ENCODE measurements at regions not wholly inside any gene's neighbourhood (a gene's known extent, or its start where the extent isn't known, plus 50 kb on each side); places are given as distances from the start of the nearest gene placed in this dataset.

DNA sequence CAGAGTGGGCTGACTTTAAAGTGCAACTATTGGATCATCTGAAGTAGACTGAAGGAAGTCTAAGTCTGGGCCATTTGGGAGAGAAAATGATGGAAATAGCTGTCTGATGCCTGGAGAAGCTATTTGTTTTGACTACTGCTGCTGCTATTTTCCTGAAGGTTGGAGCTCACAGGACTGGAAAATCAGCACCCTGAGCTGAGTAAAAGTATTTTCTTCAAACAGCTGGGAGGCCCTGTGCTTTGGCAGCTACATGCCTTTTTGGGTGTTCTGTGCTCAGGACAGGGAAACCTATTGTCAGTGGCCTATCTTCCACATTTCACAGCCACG, 302.6 kb downstream of the ENC1 start (continued):
- TF ChIP-seq, protein P1, sequence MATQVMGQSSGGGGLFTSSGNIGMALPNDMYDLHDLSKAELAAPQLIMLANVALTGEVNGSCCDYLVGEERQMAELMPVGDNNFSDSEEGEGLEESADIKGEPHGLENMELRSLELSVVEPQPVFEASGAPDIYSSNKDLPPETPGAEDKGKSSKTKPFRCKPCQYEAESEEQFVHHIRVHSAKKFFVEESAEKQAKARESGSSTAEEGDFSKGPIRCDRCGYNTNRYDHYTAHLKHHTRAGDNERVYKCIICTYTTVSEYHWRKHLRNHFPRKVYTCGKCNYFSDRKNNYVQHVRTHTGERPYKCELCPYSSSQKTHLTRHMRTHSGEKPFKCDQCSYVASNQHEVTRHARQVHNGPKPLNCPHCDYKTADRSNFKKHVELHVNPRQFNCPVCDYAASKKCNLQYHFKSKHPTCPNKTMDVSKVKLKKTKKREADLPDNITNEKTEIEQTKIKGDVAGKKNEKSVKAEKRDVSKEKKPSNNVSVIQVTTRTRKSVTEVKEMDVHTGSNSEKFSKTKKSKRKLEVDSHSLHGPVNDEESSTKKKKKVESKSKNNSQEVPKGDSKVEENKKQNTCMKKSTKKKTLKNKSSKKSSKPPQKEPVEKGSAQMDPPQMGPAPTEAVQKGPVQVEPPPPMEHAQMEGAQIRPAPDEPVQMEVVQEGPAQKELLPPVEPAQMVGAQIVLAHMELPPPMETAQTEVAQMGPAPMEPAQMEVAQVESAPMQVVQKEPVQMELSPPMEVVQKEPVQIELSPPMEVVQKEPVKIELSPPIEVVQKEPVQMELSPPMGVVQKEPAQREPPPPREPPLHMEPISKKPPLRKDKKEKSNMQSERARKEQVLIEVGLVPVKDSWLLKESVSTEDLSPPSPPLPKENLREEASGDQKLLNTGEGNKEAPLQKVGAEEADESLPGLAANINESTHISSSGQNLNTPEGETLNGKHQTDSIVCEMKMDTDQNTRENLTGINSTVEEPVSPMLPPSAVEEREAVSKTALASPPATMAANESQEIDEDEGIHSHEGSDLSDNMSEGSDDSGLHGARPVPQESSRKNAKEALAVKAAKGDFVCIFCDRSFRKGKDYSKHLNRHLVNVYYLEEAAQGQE (IDR thresholded peaks at IDR 0.05; ENCODE audit: unreplicated experiment), result no peak
- no peak for TF ChIP-seq EZH2phosphoT487 (IDR thresholded peaks at IDR 0.05; ENCODE audit: unreplicated experiment)
- no peak for TF ChIP-seq CREB1 (CRISPR knock-in tag; IDR thresholded peaks at IDR 0.05; ENCODE audit: low read depth)

DNA sequence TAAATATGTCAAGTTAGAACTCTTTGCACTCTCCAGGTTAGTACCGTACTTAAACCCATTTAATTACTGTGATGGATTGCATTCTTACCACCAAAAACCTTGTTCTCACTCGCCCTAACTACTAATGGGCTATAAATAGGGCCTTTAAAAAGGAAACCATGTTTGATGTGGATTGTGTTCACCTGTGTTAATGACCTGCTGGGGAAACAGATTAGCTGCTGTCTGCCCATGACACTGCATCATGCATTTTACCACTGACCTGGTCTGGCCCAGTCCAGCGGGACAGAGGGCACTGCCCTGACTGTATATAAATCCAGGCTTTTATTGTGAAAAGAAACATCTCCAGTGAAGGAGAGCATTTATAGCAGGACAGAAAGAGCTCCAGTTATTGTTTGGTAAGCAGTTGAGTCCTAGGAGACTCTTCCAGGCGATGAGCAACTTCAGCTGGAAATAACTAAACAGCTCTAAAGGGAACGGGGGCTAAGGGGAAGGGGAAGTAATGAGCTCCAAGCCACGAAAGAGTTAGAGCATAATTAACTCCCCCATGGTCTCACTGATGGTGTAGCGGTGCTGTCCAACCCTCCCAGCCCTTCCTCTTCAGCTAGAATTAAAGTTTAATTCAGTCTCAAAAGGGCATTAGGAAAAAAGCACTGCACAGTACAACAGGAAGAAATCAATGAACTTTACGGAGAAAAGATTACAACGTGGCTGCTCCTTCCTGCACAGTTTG, 303.1 kb downstream of the ENC1 start:
- H3K79me2 ChIP-seq (replicated peaks; ENCODE audit: insufficient read depth), result no peaks in the 10 kb centered on the region
- no peaks in the 10 kb centered on the region for H3K36me3 Mint-ChIP-seq (ENCODE audit: low read depth)
- no peaks in the 10 kb centered on the region for H3K9me3 Mint-ChIP-seq
- H3F3A ChIP-seq (replicated peaks; ENCODE audit: low read depth), result no peaks in the 10 kb centered on the region
- no peaks in the 10 kb centered on the region for H4K20me1 ChIP-seq (replicated peaks; ENCODE audit: insufficient read depth)
- no peak overlapping the region for H3K4me2 ChIP-seq
- peaks cover 4% of the 10 kb centered on the region for H3K27me3 Mint-ChIP-seq (ENCODE audit: insufficient read depth, low read depth, poor library complexity)
- H3K9me2 ChIP-seq (ENCODE audit: insufficient read depth), result no peaks in the 10 kb centered on the region; the same call in 1 of the 2 replicates
- peak overlapping the region; percentile 40; the same call in 1 of the 2 replicates for H2AFZ ChIP-seq
- H3K27ac ChIP-seq (ENCODE audit: low read depth), result no peak overlapping the region
- DNase-seq (ENCODE audit: low spot score) (no peak), ATAC-seq (no peak)
- no peaks in the 10 kb centered on the region for H3K27me3 ChIP-seq (ENCODE audit: insufficient read depth)
- H3K4me1 ChIP-seq (ENCODE audit: insufficient read depth), result no peaks in the 10 kb centered on the region
- H3K4me3 ChIP-seq, result no peak overlapping the region
- no peak overlapping the region for H3K27ac Mint-ChIP-seq
- H3K4me1 Mint-ChIP-seq, result peaks cover 9% of the 10 kb centered on the region; the same call in 2 of the 3 replicates
- H3K4me3 Mint-ChIP-seq, result no peak overlapping the region
- no peaks in the 10 kb centered on the region for H3K36me3 ChIP-seq (ENCODE audit: insufficient read depth)
- TF ChIP-seq CREB1 (CRISPR knock-in tag; IDR thresholded peaks at IDR 0.05; ENCODE audit: low read depth), result no peak
- TF ChIP-seq EZH2 (IDR thresholded peaks at IDR 0.05; ENCODE audit: low read depth, unreplicated experiment), result no peak
- TF ChIP-seq, protein P2, sequence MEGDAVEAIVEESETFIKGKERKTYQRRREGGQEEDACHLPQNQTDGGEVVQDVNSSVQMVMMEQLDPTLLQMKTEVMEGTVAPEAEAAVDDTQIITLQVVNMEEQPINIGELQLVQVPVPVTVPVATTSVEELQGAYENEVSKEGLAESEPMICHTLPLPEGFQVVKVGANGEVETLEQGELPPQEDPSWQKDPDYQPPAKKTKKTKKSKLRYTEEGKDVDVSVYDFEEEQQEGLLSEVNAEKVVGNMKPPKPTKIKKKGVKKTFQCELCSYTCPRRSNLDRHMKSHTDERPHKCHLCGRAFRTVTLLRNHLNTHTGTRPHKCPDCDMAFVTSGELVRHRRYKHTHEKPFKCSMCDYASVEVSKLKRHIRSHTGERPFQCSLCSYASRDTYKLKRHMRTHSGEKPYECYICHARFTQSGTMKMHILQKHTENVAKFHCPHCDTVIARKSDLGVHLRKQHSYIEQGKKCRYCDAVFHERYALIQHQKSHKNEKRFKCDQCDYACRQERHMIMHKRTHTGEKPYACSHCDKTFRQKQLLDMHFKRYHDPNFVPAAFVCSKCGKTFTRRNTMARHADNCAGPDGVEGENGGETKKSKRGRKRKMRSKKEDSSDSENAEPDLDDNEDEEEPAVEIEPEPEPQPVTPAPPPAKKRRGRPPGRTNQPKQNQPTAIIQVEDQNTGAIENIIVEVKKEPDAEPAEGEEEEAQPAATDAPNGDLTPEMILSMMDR (conservative IDR thresholded peaks at IDR 0.05; ENCODE audit: low read depth in 2 of 2), result no peak
- TF ChIP-seq POLR2AphosphoS5 (IDR thresholded peaks at IDR 0.05; ENCODE audit: low read depth), result no peak
- TF ChIP-seq JUNB (IDR thresholded peaks at IDR 0.05; ENCODE audit: unreplicated experiment), result no peak
- no peak for TF ChIP-seq ZNF114 (CRISPR knock-in tag; IDR thresholded peaks at IDR 0.05)
- no peak for TF ChIP-seq NANOG (IDR thresholded peaks at IDR 0.05; ENCODE audit: borderline replicate concordance)
- TF ChIP-seq, protein P3, sequence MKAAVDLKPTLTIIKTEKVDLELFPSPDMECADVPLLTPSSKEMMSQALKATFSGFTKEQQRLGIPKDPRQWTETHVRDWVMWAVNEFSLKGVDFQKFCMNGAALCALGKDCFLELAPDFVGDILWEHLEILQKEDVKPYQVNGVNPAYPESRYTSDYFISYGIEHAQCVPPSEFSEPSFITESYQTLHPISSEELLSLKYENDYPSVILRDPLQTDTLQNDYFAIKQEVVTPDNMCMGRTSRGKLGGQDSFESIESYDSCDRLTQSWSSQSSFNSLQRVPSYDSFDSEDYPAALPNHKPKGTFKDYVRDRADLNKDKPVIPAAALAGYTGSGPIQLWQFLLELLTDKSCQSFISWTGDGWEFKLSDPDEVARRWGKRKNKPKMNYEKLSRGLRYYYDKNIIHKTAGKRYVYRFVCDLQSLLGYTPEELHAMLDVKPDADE (IDR thresholded peaks at IDR 0.05), result no peak
- TF ChIP-seq, protein P1 (IDR thresholded peaks at IDR 0.05; ENCODE audit: unreplicated experiment), result no peak

All from GM23338 (cell line).